HCT116 (cell line): ENCODE measurements at regions not wholly inside any gene's neighbourhood (a gene's known extent, or its start where the extent isn't known, plus 50 kb on each side); places are given as distances from the start of the nearest gene placed in this dataset.

ENCODE experiments used
- EZH2 ChIP-seq: fragments of 200-600 bp; sonication (generic); IDR thresholded peaks from 2 replicates; pipeline ENCODE4 v1.6.1; 2017; ENCODE audit warnings: antibody characterized with exemption, mixed run types
- POLR2A ChIP-seq: IDR thresholded peaks from 2 replicates; pipeline ENCODE4 v1.7.0; 2011; ENCODE audit warnings: borderline replicate concordance; ENCODE audit not compliant: insufficient read depth, insufficient read length; ENCODE audit errors: extremely low read depth
- POLR2AphosphoS5 ChIP-seq: IDR thresholded peaks from 2 replicates; pipeline ENCODE4 v1.6.1; 2011; ENCODE audit warnings: mild to moderate bottlenecking, low read depth, low read length, moderate library complexity
- RAD21 ChIP-seq: IDR thresholded peaks from 2 replicates; pipeline ENCODE4 v1.6.1; 2012; ENCODE audit warnings: low read depth, mild to moderate bottlenecking
- SIN3A ChIP-seq: IDR thresholded peaks from 2 replicates; pipeline ENCODE4 v1.6.1; 2012; ENCODE audit warnings: low read depth
- ZNF274 ChIP-seq: fragments of 200-500 bp; sonication (Bioruptor generic); IDR thresholded peaks from 2 replicates; pipeline ENCODE4 v1.6.1; 2014; ENCODE audit warnings: mild to moderate bottlenecking, low read depth, low read length, inconsistent platforms
- TF ChIP-seq, protein P1 (sequence below), 3 experiments: fragments of 200-600 bp in 1 of 3; sonication (generic) in 1 of 3; IDR thresholded peaks in 2 of 3; conservative IDR thresholded peaks in 1 of 3; 2 replicates each; pipeline ENCODE4 v1.5.1; 2012 to 2017; ENCODE audit warnings: low read depth in 2 of 3, low read length in 2 of 3, antibody characterized with exemption in 1 of 3, borderline replicate concordance in 1 of 3, control low read depth in 1 of 3, mild to moderate bottlenecking in 1 of 3, mixed read lengths in 1 of 3, mixed run types in 1 of 3, moderate library complexity in 1 of 3; ENCODE audit not compliant: insufficient read depth in 1 of 3
- TF ChIP-seq, protein P2 (sequence below): IDR thresholded peaks from 2 replicates; pipeline ENCODE4 v1.6.1; 2012; ENCODE audit warnings: low read depth
- TF ChIP-seq, protein P3 (sequence below): IDR thresholded peaks from 2 replicates; pipeline ENCODE4 v1.6.1; 2012

DNA sequence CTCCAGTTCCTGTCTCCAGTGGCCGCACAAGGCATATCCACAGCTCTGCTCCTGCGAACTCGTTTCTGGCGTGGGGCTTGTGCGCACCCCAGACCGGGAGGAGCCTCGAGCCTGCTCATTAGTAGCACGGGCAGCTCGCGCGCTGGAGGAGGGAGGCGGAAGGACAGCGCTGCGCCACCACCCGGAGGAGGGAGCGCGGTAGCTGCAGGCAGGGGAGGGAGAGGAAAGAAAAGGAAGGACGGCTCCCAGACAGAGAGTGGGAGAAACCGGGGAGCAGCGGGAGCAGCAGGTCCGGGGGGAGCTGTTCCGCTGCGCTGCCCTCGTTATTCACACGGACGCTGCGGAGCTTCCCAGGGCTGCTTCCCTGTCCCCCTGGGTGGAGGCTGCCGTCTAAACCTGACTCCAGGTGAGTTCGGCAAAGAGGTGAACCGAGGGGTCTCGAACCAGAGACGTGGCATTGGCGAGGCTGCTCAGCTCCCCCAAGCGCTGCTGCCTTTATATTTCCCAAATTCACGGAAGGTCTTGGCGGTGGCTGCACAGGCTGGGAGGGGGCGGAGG lies 121.3 kb upstream of the ZNF717 start:
- TF ChIP-seq ZNF274 (no peak), POLR2A (no peak), RAD21 (no peak), POLR2AphosphoS5 (no peak), SIN3A (no peak), EZH2 (no peak)
- TF ChIP-seq, protein P1, sequence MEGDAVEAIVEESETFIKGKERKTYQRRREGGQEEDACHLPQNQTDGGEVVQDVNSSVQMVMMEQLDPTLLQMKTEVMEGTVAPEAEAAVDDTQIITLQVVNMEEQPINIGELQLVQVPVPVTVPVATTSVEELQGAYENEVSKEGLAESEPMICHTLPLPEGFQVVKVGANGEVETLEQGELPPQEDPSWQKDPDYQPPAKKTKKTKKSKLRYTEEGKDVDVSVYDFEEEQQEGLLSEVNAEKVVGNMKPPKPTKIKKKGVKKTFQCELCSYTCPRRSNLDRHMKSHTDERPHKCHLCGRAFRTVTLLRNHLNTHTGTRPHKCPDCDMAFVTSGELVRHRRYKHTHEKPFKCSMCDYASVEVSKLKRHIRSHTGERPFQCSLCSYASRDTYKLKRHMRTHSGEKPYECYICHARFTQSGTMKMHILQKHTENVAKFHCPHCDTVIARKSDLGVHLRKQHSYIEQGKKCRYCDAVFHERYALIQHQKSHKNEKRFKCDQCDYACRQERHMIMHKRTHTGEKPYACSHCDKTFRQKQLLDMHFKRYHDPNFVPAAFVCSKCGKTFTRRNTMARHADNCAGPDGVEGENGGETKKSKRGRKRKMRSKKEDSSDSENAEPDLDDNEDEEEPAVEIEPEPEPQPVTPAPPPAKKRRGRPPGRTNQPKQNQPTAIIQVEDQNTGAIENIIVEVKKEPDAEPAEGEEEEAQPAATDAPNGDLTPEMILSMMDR (IDR thresholded peaks at IDR 0.05 in 2 of 3, conservative IDR thresholded peaks at IDR 0.05 in 1 of 3; ENCODE audit: borderline replicate concordance in 1 of 3, insufficient read depth in 1 of 3, low read depth in 2 of 3, low read length in 2 of 3), result no peak
- TF ChIP-seq, protein P2, sequence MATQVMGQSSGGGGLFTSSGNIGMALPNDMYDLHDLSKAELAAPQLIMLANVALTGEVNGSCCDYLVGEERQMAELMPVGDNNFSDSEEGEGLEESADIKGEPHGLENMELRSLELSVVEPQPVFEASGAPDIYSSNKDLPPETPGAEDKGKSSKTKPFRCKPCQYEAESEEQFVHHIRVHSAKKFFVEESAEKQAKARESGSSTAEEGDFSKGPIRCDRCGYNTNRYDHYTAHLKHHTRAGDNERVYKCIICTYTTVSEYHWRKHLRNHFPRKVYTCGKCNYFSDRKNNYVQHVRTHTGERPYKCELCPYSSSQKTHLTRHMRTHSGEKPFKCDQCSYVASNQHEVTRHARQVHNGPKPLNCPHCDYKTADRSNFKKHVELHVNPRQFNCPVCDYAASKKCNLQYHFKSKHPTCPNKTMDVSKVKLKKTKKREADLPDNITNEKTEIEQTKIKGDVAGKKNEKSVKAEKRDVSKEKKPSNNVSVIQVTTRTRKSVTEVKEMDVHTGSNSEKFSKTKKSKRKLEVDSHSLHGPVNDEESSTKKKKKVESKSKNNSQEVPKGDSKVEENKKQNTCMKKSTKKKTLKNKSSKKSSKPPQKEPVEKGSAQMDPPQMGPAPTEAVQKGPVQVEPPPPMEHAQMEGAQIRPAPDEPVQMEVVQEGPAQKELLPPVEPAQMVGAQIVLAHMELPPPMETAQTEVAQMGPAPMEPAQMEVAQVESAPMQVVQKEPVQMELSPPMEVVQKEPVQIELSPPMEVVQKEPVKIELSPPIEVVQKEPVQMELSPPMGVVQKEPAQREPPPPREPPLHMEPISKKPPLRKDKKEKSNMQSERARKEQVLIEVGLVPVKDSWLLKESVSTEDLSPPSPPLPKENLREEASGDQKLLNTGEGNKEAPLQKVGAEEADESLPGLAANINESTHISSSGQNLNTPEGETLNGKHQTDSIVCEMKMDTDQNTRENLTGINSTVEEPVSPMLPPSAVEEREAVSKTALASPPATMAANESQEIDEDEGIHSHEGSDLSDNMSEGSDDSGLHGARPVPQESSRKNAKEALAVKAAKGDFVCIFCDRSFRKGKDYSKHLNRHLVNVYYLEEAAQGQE, result no peak
- TF ChIP-seq, protein P3, sequence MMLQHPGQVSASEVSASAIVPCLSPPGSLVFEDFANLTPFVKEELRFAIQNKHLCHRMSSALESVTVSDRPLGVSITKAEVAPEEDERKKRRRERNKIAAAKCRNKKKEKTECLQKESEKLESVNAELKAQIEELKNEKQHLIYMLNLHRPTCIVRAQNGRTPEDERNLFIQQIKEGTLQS, result no peak
